Right cardiac atrium (tissue), 5 donors: ENCODE measurements at regions not wholly inside any gene's neighbourhood (a gene's known extent, or its start where the extent isn't known, plus 50 kb on each side); places are given as distances from the start of the nearest gene placed in this dataset.
"Not testable (repeated sequence)": the region's sequence is repeated elsewhere in the genome, so short reads cannot be mapped to it uniquely, and the experiment has no call there.

Source experiments
- ATAC-seq, 2 donors: fragments of 200-7000 bp; cut with Tn5 transposase; one replicate each; pipeline versions ENCODE4 v1.8.0 to v1.9.1; 2020; ENCODE audit warnings: moderate library complexity in 2 of 2, mild to moderate bottlenecking in 1 of 2
- DNase-seq, 3 donors: peaks; one replicate each; pipeline ENCODE4 v3.0.0-alpha.2; 2020
- H3K27ac ChIP-seq: one replicate; pipeline ENCODE4 v1.5.1; 2013; ENCODE audit warnings: mild to moderate bottlenecking, low read length, control low read depth, moderate library complexity
- H3K27me3 ChIP-seq: one replicate; pipeline ENCODE4 v1.6.1; 2013; ENCODE audit not compliant: control insufficient read depth, insufficient read depth
- H3K4me1 ChIP-seq: one replicate; pipeline ENCODE4 v1.6.1; 2013; ENCODE audit warnings: low read length; ENCODE audit not compliant: control insufficient read depth, insufficient read depth
- H3K4me3 ChIP-seq: one replicate; pipeline ENCODE4 v1.5.1; 2013; ENCODE audit warnings: low read length, control low read depth
- H3K9me3 ChIP-seq: one replicate; pipeline ENCODE4 v1.6.1; 2013; ENCODE audit warnings: low read length; ENCODE audit not compliant: control insufficient read depth
- WGBS: extraction: QIAGEN DNeasy Blood & Tissue Kit; methylation state at CpG from one replicate; pipeline ENCODE4 v1.1.7; 2013; 5-methylcytosine and 5-hydroxymethylcytosine counted together
- intact Hi-C, 4 donors: fragments of 100-400 bp; cut with DNase I; formaldehyde crosslinking; loops; one replicate each; pipeline versions ENCODE4 v1.11.0 to v1.14.0; 2022 to 2023
- donor health status: healthy with polysubstance abuse.
- donor health status: DM: no; HTN: yes; CAD: no.
- donor health status: DM: no; HTN: no; CAD: no.
- donor health status: DM: no; HTN: yes; CAD: no; lungs with severe emphysema.
- donor health status: DM: yes; HTN: yes; CAD: no.

DNA sequence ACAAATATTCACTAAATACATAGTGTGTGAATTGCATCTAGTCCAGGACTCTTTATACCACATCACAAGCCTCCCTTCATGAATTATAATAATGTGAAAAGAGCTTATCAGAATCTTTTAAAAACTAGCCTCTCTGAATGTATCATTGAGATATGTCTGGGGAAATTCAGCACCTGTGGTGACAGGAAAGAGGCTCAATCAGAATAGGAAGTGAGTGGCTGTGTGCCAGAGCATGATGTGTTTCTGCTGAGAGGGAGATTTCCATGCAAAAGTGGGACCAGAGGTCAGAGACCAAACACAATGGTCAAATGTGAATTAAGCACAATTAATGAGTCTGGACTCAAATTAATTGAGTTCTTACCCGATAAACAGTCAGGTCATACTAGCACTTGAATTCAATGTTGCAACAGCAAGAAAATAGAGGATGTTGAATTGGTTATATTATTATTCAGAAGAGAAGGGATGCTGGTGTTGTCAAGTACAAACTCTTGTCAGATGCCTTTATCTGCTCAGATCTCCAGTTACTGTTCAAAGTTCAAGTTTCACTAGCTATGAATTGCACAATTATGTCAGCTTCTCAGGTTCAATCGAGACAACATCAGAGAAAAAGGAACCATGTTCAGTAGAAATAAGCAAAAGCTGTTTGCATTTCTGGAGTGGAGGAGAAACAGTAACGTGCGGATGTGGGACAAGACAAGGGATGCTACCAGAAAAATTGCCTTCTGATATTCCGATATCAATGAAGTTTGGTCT is 226.2 kb downstream of the ZNF326 start:
- Histone ChIP-seq H3K9me3 (no peaks in the 10 kb centered on the region), H3K4me3 (no peak overlapping the region), H3K27me3 (no peaks in the 10 kb centered on the region), H3K27ac (no peak overlapping the region), H3K4me1 (no peaks in the 10 kb centered on the region)
- intact Hi-C loops, result no loop called here
- 83% methylated on average over 5 of the region's 5 CpGs for WGBS
- DNase-seq, result no peak
- ATAC-seq, result no peak

DNA sequence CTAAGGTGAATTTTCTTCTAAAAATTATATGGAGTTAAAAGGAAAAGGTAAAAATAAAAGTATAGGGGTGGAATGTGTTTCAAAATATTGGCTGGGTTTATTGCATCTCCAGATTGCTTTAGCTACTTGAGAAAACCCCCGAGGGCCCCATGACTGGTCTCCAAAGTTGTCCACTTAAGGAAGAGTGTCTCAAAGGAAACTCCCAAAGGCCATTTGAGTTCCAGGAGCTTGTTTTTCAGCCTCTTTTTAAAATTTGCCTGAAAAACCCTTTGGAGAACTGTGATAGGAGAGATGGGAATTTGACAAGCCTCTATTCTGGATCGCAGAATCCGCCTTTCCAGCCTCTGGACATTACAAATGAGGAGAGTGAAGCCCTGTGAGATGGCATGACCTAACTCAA is 225.6 kb downstream of the ZNF326 start:
- Histone ChIP-seq H3K27me3 (no peaks in the 10 kb centered on the region), H3K27ac (no peak overlapping the region), H3K4me3 (no peak overlapping the region), H3K9me3 (no peaks in the 10 kb centered on the region), H3K4me1 (no peaks in the 10 kb centered on the region)
- DNase-seq (no peak), ATAC-seq (no peak)
- intact Hi-C loops, result no loop called here
- 72% methylated on average over 3 of the region's 3 CpGs for WGBS

DNA sequence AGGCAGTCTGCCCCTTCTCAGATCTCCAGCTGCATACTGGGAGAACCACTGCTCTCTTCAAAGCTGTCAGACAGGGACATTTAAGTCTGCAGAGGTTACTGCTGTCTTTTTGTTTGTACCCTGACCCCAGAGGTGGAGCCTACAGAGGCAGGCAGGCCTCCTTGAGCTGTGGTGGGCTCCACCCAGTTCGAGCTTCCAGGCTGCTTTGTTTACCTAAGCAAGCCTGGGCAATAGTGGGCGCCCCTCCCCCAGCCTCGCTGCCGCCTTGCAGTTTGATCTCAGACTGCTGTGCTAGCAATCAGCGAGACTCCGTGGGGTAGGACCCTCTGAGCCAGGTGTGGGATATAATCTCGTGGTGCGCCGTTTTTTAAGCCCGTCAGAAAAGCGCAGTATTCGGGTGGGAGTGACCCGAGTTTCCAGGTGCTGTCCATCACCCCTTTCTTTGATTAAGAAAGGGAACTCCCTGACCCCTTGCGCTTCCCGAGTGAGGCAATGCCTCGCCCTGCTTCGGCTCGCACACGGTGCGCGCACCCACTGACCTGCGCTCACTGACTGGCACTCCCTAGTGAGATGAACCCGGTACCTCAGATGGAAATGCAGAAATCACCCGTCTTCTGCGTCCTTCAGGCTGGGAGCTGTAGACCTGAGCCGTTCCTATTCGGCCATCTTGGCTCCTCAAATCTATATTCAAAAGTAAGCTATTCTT is 224.4 kb downstream of the ZNF326 start:
- DNase-seq, intact Hi-C loops, H3K4me1 ChIP-seq, H3K9me3 ChIP-seq, H3K27me3 ChIP-seq, ATAC-seq, H3K4me3 ChIP-seq, H3K27ac ChIP-seq: not testable (repeated sequence)
- 76% methylated on average over 27 of the region's 27 CpGs for WGBS

DNA sequence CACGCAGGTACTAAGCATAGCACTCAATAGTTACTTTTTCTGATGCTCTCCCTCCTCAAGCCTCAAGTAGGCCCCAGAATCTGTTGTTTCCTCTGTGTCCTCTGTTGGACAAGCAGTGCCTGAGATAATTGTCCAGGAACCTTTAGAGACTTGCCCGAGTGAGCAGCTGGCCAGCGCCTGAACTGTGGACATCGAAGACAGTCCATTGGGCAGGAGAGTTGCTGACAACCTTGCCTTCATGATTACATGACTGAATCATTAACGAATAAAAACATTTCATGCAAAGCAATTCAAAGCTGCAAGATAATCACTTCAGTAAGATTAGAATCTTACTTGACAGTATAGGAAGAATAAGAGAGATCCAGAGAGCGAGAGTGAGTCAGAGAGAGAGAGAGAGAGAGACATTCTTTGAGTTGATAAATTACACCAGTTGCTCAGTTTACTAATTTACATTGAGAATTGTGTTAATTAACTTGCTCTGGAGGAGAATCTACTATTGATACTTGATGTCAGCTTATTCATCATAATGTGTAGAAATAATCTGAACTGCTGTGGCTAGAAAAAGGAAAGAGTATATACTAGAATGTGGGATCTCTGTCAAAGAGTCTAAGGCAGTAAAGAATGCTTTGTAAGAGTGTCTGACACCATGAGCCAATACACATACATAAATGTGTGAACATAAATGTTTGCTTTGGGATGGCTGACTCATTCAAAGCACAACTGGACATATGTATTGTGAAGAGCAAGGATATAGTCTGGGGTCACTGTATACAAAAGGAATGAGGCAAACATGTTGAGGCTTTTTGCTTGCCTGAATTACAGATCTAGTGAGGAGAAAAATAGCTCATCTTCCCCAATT is 216.0 kb downstream of the ZNF326 start:
- DNase-seq (no peak), ATAC-seq (no peak)
- 70% methylated on average over 6 of the region's 6 CpGs for WGBS
- no peaks in the 10 kb centered on the region for H3K27me3 ChIP-seq
- no peaks in the 10 kb centered on the region for H3K4me1 ChIP-seq
- intact Hi-C loops, result no loop called here
- no peaks in the 10 kb centered on the region for H3K9me3 ChIP-seq
- H3K27ac ChIP-seq, result no peak overlapping the region
- no peak overlapping the region for H3K4me3 ChIP-seq

DNA sequence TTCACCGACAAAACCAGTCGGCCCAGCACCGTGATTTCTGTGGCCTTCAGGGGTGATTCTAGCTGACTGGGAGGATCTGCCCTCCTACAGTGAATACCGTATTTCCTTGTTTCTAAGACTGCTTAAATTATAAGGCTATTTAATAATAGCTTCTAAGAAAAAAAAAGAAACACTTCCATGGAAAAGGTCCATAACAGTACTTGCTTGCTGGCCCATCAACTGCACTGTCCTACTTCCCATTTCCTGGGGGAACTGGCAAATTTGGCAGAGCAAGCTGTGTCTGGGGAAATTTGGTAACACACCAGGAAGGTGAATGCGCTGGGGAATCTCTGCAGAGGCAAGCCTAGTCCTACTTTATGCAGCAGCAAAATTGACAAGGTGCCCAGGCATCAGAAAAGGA is 214.0 kb downstream of the ZNF326 start:
- Histone ChIP-seq H3K9me3 (no peaks in the 10 kb centered on the region), H3K27ac (no peak overlapping the region), H3K4me3 (no peak overlapping the region), H3K4me1 (no peaks in the 10 kb centered on the region), H3K27me3 (no peaks in the 10 kb centered on the region)
- 65% methylated on average over 5 of the region's 5 CpGs for WGBS
- intact Hi-C loops, result no loop called here
- no peak for DNase-seq
- ATAC-seq, result no peak

DNA sequence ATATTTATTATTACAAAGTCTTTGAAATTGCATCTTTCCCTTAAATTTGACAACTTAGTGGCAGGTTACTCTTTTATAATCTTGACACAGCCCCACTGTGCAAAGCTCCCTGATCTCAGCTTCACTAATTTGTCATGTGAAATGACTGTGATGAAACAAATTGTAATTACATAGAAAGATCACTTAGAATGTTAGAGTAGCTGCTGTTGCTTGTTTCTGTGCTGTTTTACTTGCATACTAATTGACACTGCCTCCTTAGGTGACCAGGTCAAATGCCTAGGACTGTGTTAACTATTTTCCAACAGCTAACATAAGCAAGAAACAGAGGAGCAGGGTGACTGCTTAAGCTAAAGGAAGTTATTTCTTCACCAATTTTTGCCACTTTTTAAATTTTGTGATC is 211.3 kb downstream of the ZNF326 start:
- Histone ChIP-seq H3K4me1 (no peaks in the 10 kb centered on the region), H3K27me3 (no peaks in the 10 kb centered on the region), H3K4me3 (no peak overlapping the region), H3K27ac (no peak overlapping the region), H3K9me3 (no peaks in the 10 kb centered on the region)
- ATAC-seq, result no peak
- DNase-seq, result no peak
- intact Hi-C loops, result no loop called here

DNA sequence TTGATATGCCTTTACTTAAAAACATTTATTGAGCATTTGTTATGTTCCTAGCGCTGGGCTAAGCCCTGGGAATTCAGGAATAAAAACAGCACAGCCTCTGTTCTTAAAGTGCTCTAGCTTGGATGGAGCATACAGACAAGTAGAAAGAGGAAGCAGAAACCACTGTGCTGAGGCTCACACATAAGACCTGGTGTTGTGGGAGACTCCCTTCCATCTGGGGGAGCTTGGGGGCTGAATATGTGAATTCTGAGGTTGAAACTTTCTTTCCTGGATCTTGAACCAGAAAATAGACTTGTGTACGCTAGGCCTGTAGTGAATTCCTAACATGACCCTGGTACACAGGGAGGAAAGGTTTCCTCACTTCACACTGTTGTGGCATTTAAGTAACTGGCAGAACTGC is 209.9 kb downstream of the ZNF326 start:
- Histone ChIP-seq H3K4me1 (peaks cover 1% of the 10 kb centered on the region), H3K27ac (no peak overlapping the region), H3K9me3 (no peaks in the 10 kb centered on the region), H3K4me3 (no peak overlapping the region), H3K27me3 (no peaks in the 10 kb centered on the region)
- DNase-seq (no peak), ATAC-seq (no peak)
- 87% methylated on average over 2 of the region's 2 CpGs for WGBS
- intact Hi-C loops, result no loop called here

DNA sequence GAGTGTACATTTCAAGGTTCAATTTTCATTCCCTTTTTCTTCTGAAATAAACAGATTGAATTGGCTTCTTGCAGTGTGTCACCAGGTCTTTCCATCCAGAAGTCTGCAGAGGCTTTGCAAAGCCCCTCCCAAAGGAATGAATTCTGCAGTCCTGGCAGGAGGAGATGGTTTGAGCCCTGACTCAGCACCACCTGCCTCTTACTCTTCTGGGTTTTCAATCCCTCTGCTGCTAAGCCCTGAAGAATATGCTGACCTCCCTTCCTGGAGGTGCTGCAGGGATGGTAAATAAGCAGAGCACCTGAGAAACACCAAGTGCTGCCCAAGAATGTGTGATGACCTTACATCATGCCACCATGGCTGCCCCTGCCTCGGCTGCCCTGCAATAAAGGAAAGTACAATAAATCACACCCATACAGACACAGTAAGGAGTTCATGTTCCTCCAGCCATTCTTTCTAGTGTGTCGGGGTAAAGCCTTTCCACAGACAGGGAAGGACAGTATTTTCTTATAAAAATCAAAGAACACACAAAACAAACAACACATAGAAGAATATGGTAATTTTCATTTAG is 209.2 kb downstream of the ZNF326 start:
- DNase-seq (no peak), ATAC-seq (no peak)
- H3K27me3 ChIP-seq, result no peaks in the 10 kb centered on the region
- intact Hi-C loops, result no loop called here
- H3K4me1 ChIP-seq, result peaks cover 1% of the 10 kb centered on the region
- H3K4me3 ChIP-seq, result no peak overlapping the region
- H3K9me3 ChIP-seq, result no peaks in the 10 kb centered on the region
- no peak overlapping the region for H3K27ac ChIP-seq
- WGBS, result 75% methylated on average over 2 of the region's 2 CpGs

DNA sequence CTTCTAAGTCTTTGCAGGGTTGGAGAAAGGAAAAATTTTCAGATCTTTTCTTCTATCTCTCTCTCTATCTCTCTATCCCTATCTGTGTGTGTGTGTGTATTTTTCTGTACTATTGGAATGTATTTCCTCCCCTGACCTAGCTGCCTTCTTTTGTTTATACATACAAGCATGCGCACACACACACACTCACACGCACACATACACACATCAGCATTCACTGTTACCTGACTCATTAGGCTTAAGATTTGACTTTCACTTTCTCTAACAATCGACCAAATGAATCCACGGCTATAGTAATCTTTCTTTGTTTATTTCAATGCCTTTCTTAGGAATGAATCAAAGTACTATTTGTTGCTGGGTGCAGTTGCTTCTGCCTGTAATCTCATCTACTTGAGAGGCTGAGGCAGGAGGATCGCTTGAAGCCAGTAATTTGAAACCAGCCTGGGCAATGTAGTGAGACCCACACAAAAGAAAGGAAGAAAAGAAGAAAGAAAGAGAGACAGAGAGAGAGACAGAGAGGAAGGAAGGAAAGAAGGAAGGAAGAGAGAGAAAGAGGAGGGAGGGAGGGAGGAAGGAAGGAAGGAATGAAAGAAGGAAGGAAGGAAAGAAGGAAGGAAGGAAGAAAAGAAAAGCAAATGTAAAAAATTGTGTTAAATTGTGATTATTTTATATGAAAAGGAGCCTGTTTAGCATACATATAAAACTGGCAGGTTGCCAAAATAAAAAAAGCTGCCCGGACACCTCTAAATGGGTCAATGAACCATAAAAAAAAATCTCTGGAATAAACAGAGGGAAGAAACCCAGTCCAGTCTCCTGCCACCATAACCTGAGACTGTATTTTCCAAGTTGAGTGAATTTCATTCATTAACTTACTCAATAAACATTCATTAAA is 206.8 kb downstream of the ZNF326 start:
- no peak for ATAC-seq
- H3K9me3 ChIP-seq, result no peaks in the 10 kb centered on the region
- intact Hi-C loops, result no loop called here
- H3K4me1 ChIP-seq, result peaks cover 1% of the 10 kb centered on the region
- no peak overlapping the region for H3K4me3 ChIP-seq
- WGBS, result 85% methylated on average over 6 of the region's 6 CpGs
- DNase-seq, result no peak
- H3K27me3 ChIP-seq, result no peaks in the 10 kb centered on the region
- H3K27ac ChIP-seq, result no peak overlapping the region

DNA sequence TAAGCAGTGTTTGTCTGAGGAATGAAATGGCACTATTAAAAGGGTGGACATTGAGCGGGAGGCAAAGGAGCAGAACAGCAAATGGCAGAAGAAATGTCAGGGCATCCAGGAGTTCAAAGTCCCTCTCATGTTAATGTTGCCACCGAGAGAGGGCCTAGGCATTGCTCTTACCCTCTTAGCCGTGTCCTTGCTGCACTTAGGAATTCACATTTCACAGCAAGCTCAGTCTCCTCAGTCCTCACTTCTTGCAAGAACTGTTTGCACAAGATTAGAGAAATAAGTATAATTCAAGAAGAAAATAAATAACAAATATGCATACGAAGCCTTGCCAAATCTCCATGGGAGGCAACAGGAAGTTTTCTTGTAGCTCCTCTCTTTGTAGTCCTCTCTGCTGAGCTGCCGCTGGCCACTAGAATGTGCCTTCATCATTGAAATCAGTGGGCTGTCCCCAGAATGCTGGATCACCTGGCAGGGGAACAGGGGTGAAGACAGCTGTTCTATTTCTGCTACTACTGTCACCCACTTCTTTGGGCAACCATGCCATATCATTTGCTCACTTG is 205.8 kb downstream of the ZNF326 start:
- H3K27me3 ChIP-seq, result no peaks in the 10 kb centered on the region
- intact Hi-C loops, result no loop called here
- WGBS, result 75% methylated on average over 5 of the region's 5 CpGs
- DNase-seq (no peak), ATAC-seq (no peak)
- no peak overlapping the region for H3K4me3 ChIP-seq
- peaks cover 1% of the 10 kb centered on the region for H3K4me1 ChIP-seq
- H3K9me3 ChIP-seq, result no peaks in the 10 kb centered on the region
- H3K27ac ChIP-seq, result no peak overlapping the region
